AG09309 (cell line): ENCODE measurements at regions not wholly inside any gene's neighbourhood (a gene's known extent, or its start where the extent isn't known, plus 50 kb on each side); places are given as distances from the start of the nearest gene placed in this dataset.

Source experiments
- DNase-seq: peaks from one replicate; pipeline ENCODE4 v3.0.0-alpha.2; 2010; ENCODE audit warnings: low read depth
- H3K4me3 ChIP-seq: 2 replicates; pipeline ENCODE4 v1.5.1; 2011; ENCODE audit warnings: mild to moderate bottlenecking, low read depth, low read length, moderate library complexity; ENCODE audit not compliant: control insufficient read depth
- CTCF ChIP-seq: IDR thresholded peaks from 2 replicates; pipeline ENCODE4 v1.5.1; 2011; ENCODE audit warnings: mild to moderate bottlenecking, low read depth, low read length, inconsistent platforms; ENCODE audit not compliant: insufficient read depth, control insufficient read depth; ENCODE audit errors: missing control alignments

- no peak for DNase-seq
- no peak for TF ChIP-seq CTCF
These were observed 299.2 kb downstream of the TOX3 start for GRCh38 chr16:52247737-52248136.

GRCh38 chr16:52238710-52239109, 308.2 kb downstream of the TOX3 start:
- no peak for TF ChIP-seq CTCF
- no peak for DNase-seq
- no peak overlapping the region for H3K4me3 ChIP-seq

More at GRCh38 chr16:52247737-52248136, 299.2 kb downstream of the TOX3 start:
- H3K4me3 ChIP-seq, result no peak overlapping the region

GRCh38 chr16:52237823-52238222, 309.1 kb downstream of the TOX3 start:
- no peak overlapping the region for H3K4me3 ChIP-seq
- no peak for DNase-seq
- no peak for TF ChIP-seq CTCF

GRCh38 chr16:52235186-52235585, 311.8 kb downstream of the TOX3 start:
- H3K4me3 ChIP-seq, result no peak overlapping the region
- no peak for DNase-seq
- TF ChIP-seq CTCF, result no peak

- H3K4me3 ChIP-seq, result no peak overlapping the region
- DNase-seq, result no peak
- no peak for TF ChIP-seq CTCF
These were observed 312.3 kb downstream of the TOX3 start for GRCh38 chr16:52234626-52235025.

GRCh38 chr16:52229471-52229870, 317.5 kb downstream of the TOX3 start:
- no peak overlapping the region for H3K4me3 ChIP-seq
- no peak for DNase-seq
- TF ChIP-seq CTCF, result no peak

- DNase-seq, result no peak
- H3K4me3 ChIP-seq, result no peak overlapping the region
- TF ChIP-seq CTCF, result no peak
These were observed 319.1 kb downstream of the TOX3 start for GRCh38 chr16:52227851-52228250.
